Mesenchymal stem cell (in vitro differentiated cells and primary cell): ENCODE measurements at regions not wholly inside any gene's neighbourhood (a gene's known extent, or its start where the extent isn't known, plus 50 kb on each side); places are given as distances from the start of the nearest gene placed in this dataset.

Experiments used
- DNase-seq: peaks from one replicate; pipeline ENCODE4 v3.0.0-alpha.2; 2013
- H2AFZ ChIP-seq: one replicate; pipeline ENCODE4 v1.6.1; 2013; ENCODE audit warnings: low read depth, mild to moderate bottlenecking, control low read depth, inconsistent platforms, low read length, moderate library complexity
- H2AK5ac ChIP-seq: 2 replicates; pipeline ENCODE4 v1.6.1; 2013; ENCODE audit warnings: low read length, moderate library complexity, mild to moderate bottlenecking, inconsistent platforms; ENCODE audit not compliant: severe bottlenecking
- H2BK120ac ChIP-seq: one replicate; pipeline ENCODE4 v1.6.1; 2013; ENCODE audit warnings: low read depth, mild to moderate bottlenecking, inconsistent platforms, low read length, moderate library complexity
- H2BK12ac ChIP-seq, 2 experiments: one replicate each; pipeline ENCODE4 v1.6.1; 2013; ENCODE audit warnings: inconsistent platforms in 2 of 2, low read length in 2 of 2, mild to moderate bottlenecking in 2 of 2, moderate library complexity in 2 of 2, control low read depth in 1 of 2
- H2BK15ac ChIP-seq: one replicate; pipeline ENCODE4 v1.6.1; 2013; ENCODE audit warnings: mild to moderate bottlenecking, low read depth, inconsistent platforms; ENCODE audit not compliant: poor library complexity, severe bottlenecking
- H2BK5ac ChIP-seq: 2 replicates; pipeline ENCODE4 v1.6.1; 2013; ENCODE audit warnings: low read depth, mild to moderate bottlenecking, low read length, control low read depth, inconsistent platforms; ENCODE audit not compliant: poor library complexity, severe bottlenecking
- H3K14ac ChIP-seq, 2 experiments: one replicate each; pipeline ENCODE4 v1.6.1; 2013; ENCODE audit warnings: inconsistent platforms in 2 of 2, low read length in 2 of 2, control low read depth in 1 of 2, mild to moderate bottlenecking in 1 of 2, moderate library complexity in 1 of 2
- H3K18ac ChIP-seq, 2 experiments: one replicate each; pipeline ENCODE4 v1.6.1; 2013; ENCODE audit warnings: inconsistent platforms in 2 of 2, low read length in 2 of 2, control low read depth in 1 of 2, low read depth in 1 of 2, mild to moderate bottlenecking in 1 of 2
- H3K23ac ChIP-seq, 2 experiments: one replicate each; pipeline ENCODE4 v1.6.1; 2013; ENCODE audit warnings: inconsistent platforms in 2 of 2, low read length in 2 of 2, mild to moderate bottlenecking in 2 of 2, moderate library complexity in 2 of 2, control low read depth in 1 of 2
- H3K27ac ChIP-seq: 2 replicates; pipeline ENCODE4 v1.5.1; 2013; ENCODE audit warnings: mild to moderate bottlenecking, moderate library complexity, low read length, control low read depth, inconsistent platforms; ENCODE audit not compliant: poor library complexity, severe bottlenecking
- H3K27me3 ChIP-seq, 2 experiments: 2 replicates each; pipeline versions ENCODE4 v1.6.1 to v1.7.0; 2013; ENCODE audit warnings: low read length in 2 of 2, mild to moderate bottlenecking in 2 of 2, moderate library complexity in 2 of 2, control low read depth in 1 of 2, inconsistent platforms in 1 of 2; ENCODE audit not compliant: control insufficient read depth in 1 of 2, insufficient read depth in 1 of 2
- H3K36me3 ChIP-seq, 2 experiments: 2 replicates each; pipeline versions ENCODE4 v1.6.1 to v1.7.0; 2013; ENCODE audit warnings: low read length in 2 of 2, control low read depth in 1 of 2, inconsistent platforms in 1 of 2, low read depth in 1 of 2, mild to moderate bottlenecking in 1 of 2; ENCODE audit not compliant: insufficient read depth in 2 of 2, control insufficient read depth in 1 of 2
- H3K4ac ChIP-seq, 2 experiments: one replicate each; pipeline ENCODE4 v1.6.1; 2013; ENCODE audit warnings: inconsistent platforms in 2 of 2, low read length in 2 of 2, mild to moderate bottlenecking in 2 of 2, moderate library complexity in 2 of 2, control low read depth in 1 of 2, low read depth in 1 of 2
- H3K4me1 ChIP-seq: 2 replicates; pipeline ENCODE4 v1.6.1; 2013; ENCODE audit warnings: low read depth, low read length, control low read depth; ENCODE audit not compliant: control insufficient read depth, insufficient read depth
- H3K4me2 ChIP-seq: 2 replicates; pipeline ENCODE4 v1.6.1; 2013; ENCODE audit warnings: low read length, mild to moderate bottlenecking, inconsistent platforms; ENCODE audit not compliant: poor library complexity, severe bottlenecking
- H3K4me3 ChIP-seq, 2 experiments: 2 replicates each; pipeline versions ENCODE4 v1.5.1 to v1.7.0; 2013; ENCODE audit warnings: low read length in 2 of 2, mild to moderate bottlenecking in 2 of 2, control low read depth in 1 of 2, low read depth in 1 of 2; ENCODE audit not compliant: insufficient read depth in 1 of 2
- H3K79me1 ChIP-seq: replicated peaks from 2 replicates; pipeline ENCODE4 v1.6.1; 2013; ENCODE audit warnings: mild to moderate bottlenecking, control low read depth, low read length, inconsistent platforms; ENCODE audit not compliant: poor library complexity, severe bottlenecking
- H3K9ac ChIP-seq: 2 replicates; pipeline ENCODE4 v1.7.0; 2013; ENCODE audit warnings: mild to moderate bottlenecking, low read length, moderate library complexity
- H3K9me3 ChIP-seq: 2 replicates; pipeline ENCODE4 v1.7.0; 2013; ENCODE audit warnings: mild to moderate bottlenecking, low read length; ENCODE audit not compliant: control insufficient read depth
- H4K8ac ChIP-seq: one replicate; pipeline ENCODE4 v1.6.1; 2013; ENCODE audit warnings: inconsistent platforms, mild to moderate bottlenecking, low read length, moderate library complexity
- H4K91ac ChIP-seq: one replicate; pipeline ENCODE4 v1.6.1; 2013; ENCODE audit warnings: mild to moderate bottlenecking, low read length, inconsistent platforms
- WGBS: methylation state at CpG from one replicate; pipeline ENCODE4 v1.1.7; 2013; ENCODE audit warnings: mixed read lengths; 5-methylcytosine and 5-hydroxymethylcytosine counted together

DNA sequence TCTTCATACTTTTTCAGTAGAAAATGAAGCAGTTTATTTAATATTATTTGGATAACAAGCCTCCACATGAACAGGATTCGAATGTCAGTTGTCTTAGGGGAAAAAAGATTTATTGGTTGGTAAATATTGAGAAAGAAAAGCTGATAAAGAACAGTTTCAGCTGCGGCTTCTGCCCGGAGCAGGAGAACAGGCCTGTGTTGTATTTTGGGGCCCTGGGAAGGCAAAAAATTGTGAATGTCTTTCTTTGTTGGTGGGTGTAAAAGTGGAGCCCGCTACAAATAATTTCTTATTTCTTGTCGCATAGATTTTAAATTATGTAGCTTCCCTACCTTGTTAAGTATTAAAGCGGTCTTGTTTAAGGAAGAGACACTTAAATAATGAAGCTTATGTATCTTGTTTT is 90.5 kb upstream of the PAX1 start:
- Histone ChIP-seq H3K4me3 (no peak overlapping the region), H2AFZ (no peak overlapping the region), H3K79me1 (no peaks in the 10 kb centered on the region), H3K4ac (no peak overlapping the region), H3K36me3 (no peaks in the 10 kb centered on the region), H3K14ac (no peak overlapping the region), H3K4me2 (no peak overlapping the region), H2BK5ac (no peak overlapping the region), H3K27me3 (peaks cover 0 to 15% of the 10 kb centered on the region in 2 experiments), H3K27ac (no peak overlapping the region), H2BK120ac (no peak overlapping the region), H4K8ac (no peak overlapping the region), H3K9me3 (no peaks in the 10 kb centered on the region), H3K9ac (no peak overlapping the region), H3K18ac (no peak overlapping the region), H2BK15ac (no peak overlapping the region), H3K23ac (no peak overlapping the region), H2BK12ac (no peak overlapping the region), H3K4me1 (no peaks in the 10 kb centered on the region), H2AK5ac (no peak overlapping the region), H4K91ac (no peak overlapping the region)
- 82% methylated on average over 4 of the region's 6 CpGs for WGBS
- no peak for DNase-seq

GRCh38 chr20:21613512-21613911 is 92.0 kb upstream of the PAX1 start:
- no peak overlapping the region for H3K4ac ChIP-seq
- H3K4me3 ChIP-seq: no peak overlapping the region
- no peak overlapping the region for H2AK5ac ChIP-seq
- no peak for DNase-seq
- no peak overlapping the region for H4K91ac ChIP-seq
- H3K9me3 ChIP-seq: no peaks in the 10 kb centered on the region
- no peaks in the 10 kb centered on the region for H3K79me1 ChIP-seq
- 72% methylated on average over 4 of the region's 6 CpGs for WGBS
- no peak overlapping the region for H2AFZ ChIP-seq
- no peak overlapping the region for H3K4me2 ChIP-seq
- no peak overlapping the region for H2BK120ac ChIP-seq
- H2BK5ac ChIP-seq: no peak overlapping the region
- H4K8ac ChIP-seq: no peak overlapping the region
- no peak overlapping the region for H3K23ac ChIP-seq
- H2BK12ac ChIP-seq: no peak overlapping the region
- no peak overlapping the region for H3K18ac ChIP-seq
- H3K4me1 ChIP-seq: no peaks in the 10 kb centered on the region
- no peak overlapping the region for H3K9ac ChIP-seq
- no peak overlapping the region for H3K14ac ChIP-seq
- H2BK15ac ChIP-seq: no peak overlapping the region
- H3K27me3 ChIP-seq: peaks cover 0 to 16% of the 10 kb centered on the region in 2 experiments
- no peaks in the 10 kb centered on the region for H3K36me3 ChIP-seq
- H3K27ac ChIP-seq: no peak overlapping the region

GRCh38 chr20:21609981-21610380 is 95.5 kb upstream of the PAX1 start:
- no peak for DNase-seq
- no peaks in the 10 kb centered on the region for H3K79me1 ChIP-seq
- peaks cover 0 to 7% of the 10 kb centered on the region in 2 experiments for H3K27me3 ChIP-seq
- 46% methylated on average over 1 of the region's 1 CpG for WGBS
- no peak overlapping the region for H3K4me3 ChIP-seq
- no peak overlapping the region for H4K91ac ChIP-seq
- no peak overlapping the region for H4K8ac ChIP-seq
- no peak overlapping the region for H3K23ac ChIP-seq
- no peak overlapping the region for H3K4me2 ChIP-seq
- H2BK5ac ChIP-seq: no peak overlapping the region
- no peak overlapping the region for H2BK15ac ChIP-seq
- H3K14ac ChIP-seq: no peak overlapping the region
- no peak overlapping the region for H3K4ac ChIP-seq
- H2AFZ ChIP-seq: no peak overlapping the region
- H3K9me3 ChIP-seq: peaks cover 6% of the 10 kb centered on the region
- no peak overlapping the region for H3K18ac ChIP-seq
- H3K9ac ChIP-seq: no peak overlapping the region
- H3K4me1 ChIP-seq: no peaks in the 10 kb centered on the region
- H2BK12ac ChIP-seq: no peak overlapping the region
- H2AK5ac ChIP-seq: no peak overlapping the region
- no peak overlapping the region for H2BK120ac ChIP-seq
- H3K27ac ChIP-seq: no peak overlapping the region
- H3K36me3 ChIP-seq: no peaks in the 10 kb centered on the region

DNA sequence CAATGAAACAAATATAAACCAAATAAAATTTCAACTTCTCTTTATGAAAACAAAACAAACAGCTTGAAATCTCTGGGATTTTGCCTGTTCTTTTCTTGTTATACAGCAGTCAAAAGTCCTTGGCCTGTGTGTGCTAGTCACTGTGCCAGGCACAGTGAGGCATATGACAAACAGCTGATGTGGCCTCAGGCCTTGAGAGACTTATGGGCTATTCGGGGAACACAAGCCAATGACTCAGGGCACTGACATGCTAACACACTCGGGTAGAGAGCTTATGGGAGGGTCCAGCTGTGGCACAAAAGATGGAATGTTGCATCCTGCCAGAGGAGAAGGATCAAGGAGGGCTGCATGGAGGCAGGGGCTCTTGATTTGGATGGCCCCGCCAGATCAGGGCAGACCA is 95.4 kb upstream of the NKX2-2 start:
- H2BK5ac ChIP-seq: no peak overlapping the region
- H2BK12ac ChIP-seq: no peak overlapping the region
- H2AFZ ChIP-seq: no peak overlapping the region
- no peak overlapping the region for H3K14ac ChIP-seq
- no peak for DNase-seq
- H3K4me1 ChIP-seq: no peaks in the 10 kb centered on the region
- no peak overlapping the region for H2BK15ac ChIP-seq
- no peak overlapping the region for H4K8ac ChIP-seq
- H4K91ac ChIP-seq: no peak overlapping the region
- no peak overlapping the region for H3K9ac ChIP-seq
- no peaks in the 10 kb centered on the region for H3K36me3 ChIP-seq
- H3K4ac ChIP-seq: no peak overlapping the region
- H2BK120ac ChIP-seq: no peak overlapping the region
- no peak overlapping the region for H3K23ac ChIP-seq
- peaks cover 0 to 6% of the 10 kb centered on the region in 2 experiments for H3K27me3 ChIP-seq
- H3K4me2 ChIP-seq: no peak overlapping the region
- 53% methylated on average over 3 of the region's 3 CpGs for WGBS
- no peaks in the 10 kb centered on the region for H3K79me1 ChIP-seq
- peaks cover 8% of the 10 kb centered on the region for H3K9me3 ChIP-seq
- H2AK5ac ChIP-seq: no peak overlapping the region
- no peak overlapping the region for H3K4me3 ChIP-seq
- H3K27ac ChIP-seq: no peak overlapping the region
- H3K18ac ChIP-seq: no peak overlapping the region
